ENCODE measurements at regions not wholly inside any gene's neighbourhood (a gene's known extent, or its start where the extent isn't known, plus 50 kb on each side); places are given as distances from the start of the nearest gene placed in this dataset.

- no peaks in the 10 kb centered on the region for H3K9me3 ChIP-seq
- no peak for DNase-seq
- TF ChIP-seq POLR2A (IDR thresholded peaks at IDR 0.05) (no peak), CTCF (IDR thresholded peaks at IDR 0.05) (no peak)
- no peak overlapping the region for H3K27ac ChIP-seq
- no peaks in the 10 kb centered on the region for H3K36me3 ChIP-seq
- intact Hi-C loops (cut with DNase I; ENCODE audit: low total_unique reads) = no loop called here
- no peaks in the 10 kb centered on the region for H3K4me1 ChIP-seq
- H3K4me3 ChIP-seq = no peak overlapping the region
- H3K27me3 ChIP-seq = no peaks in the 10 kb centered on the region
Measured at GRCh38 chr9:26684029-26684428, 208.6 kb downstream of the CAAP1 start.

DNA sequence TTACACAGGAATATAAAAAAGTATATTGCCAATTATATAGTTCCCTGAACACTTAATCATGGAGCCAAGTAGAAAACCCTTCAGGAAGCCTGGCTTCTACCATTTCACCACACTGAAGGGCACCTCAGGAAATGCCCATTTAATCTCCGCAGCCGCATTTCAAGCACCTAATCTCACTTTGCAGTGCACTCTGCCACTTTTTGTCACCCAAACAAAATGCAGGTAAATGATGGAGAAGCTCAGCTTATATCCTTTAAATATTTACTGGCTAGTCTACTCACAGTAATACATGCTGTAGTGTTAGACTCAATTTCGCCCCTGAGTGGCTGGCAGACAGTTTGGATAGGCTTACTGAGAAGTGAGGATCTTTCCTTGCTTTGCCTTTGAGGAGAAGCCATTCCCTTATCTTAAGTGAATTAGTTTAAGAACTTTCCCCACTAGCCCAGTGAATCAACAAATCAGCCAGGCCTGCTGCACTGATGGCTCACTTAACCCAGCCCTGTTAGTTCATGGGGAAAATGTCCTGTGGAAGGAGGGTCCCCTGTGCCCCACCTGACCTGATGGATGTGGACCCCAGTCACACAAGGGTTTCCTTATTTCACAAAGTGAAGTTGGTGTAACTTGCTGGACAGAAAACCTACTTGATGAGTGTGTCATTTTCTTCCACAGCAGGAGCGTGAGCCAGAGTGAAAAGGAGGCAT is 209.7 kb downstream of the CAAP1 start:
- H3K9me3 ChIP-seq = no peaks in the 10 kb centered on the region
- H3K36me3 ChIP-seq = no peaks in the 10 kb centered on the region
- DNase-seq = no peak
- TF ChIP-seq POLR2A (IDR thresholded peaks at IDR 0.05) (no peak), CTCF (IDR thresholded peaks at IDR 0.05) (no peak)
- intact Hi-C loops (cut with DNase I; ENCODE audit: low total_unique reads) = no loop called here
- H3K27me3 ChIP-seq = no peaks in the 10 kb centered on the region
- H3K4me1 ChIP-seq = no peaks in the 10 kb centered on the region
- H3K27ac ChIP-seq = no peak overlapping the region
- no peak overlapping the region for H3K4me3 ChIP-seq

GRCh38 chr9:26682041-26682440 is 210.6 kb downstream of the CAAP1 start:
- Histone ChIP-seq H3K9me3 (no peaks in the 10 kb centered on the region), H3K27ac (no peak overlapping the region), H3K4me3 (no peak overlapping the region), H3K27me3 (no peaks in the 10 kb centered on the region), H3K36me3 (no peaks in the 10 kb centered on the region), H3K4me1 (no peaks in the 10 kb centered on the region)
- DNase-seq = no peak
- no peak for TF ChIP-seq CTCF (IDR thresholded peaks at IDR 0.05)
- TF ChIP-seq POLR2A (IDR thresholded peaks at IDR 0.05) = no peak
- intact Hi-C loops (cut with DNase I; ENCODE audit: low total_unique reads) = no loop called here

- Histone ChIP-seq H3K27me3 (no peaks in the 10 kb centered on the region), H3K27ac (no peak overlapping the region), H3K4me3 (no peak overlapping the region), H3K36me3 (no peaks in the 10 kb centered on the region), H3K4me1 (no peaks in the 10 kb centered on the region), H3K9me3 (no peaks in the 10 kb centered on the region)
- intact Hi-C loops (cut with DNase I; ENCODE audit: low total_unique reads) = no loop called here
- DNase-seq = no peak
- TF ChIP-seq CTCF (IDR thresholded peaks at IDR 0.05) = no peak
Measured at GRCh38 chr9:26677965-26678706, 214.5 kb downstream of the CAAP1 start.

DNA sequence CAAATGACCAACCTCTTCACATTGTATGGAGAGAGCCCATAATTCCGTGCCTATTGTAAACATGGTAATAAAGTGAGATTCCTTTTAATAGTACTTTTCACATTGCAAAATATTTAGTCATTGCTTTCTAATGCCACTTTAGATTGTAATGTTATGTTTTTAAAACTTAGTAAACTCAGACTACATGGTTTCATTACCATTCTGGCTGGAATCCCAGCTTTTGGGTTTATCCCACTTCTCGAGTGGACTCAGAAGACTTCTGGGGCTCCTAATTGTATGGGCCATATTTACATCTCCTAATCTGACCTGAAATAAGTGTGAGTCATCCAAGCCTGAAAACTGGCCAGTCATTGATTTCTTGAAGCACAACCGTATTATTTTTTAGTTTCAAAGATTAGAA is 217.6 kb downstream of the CAAP1 start:
- Histone ChIP-seq H3K36me3 (no peaks in the 10 kb centered on the region), H3K4me3 (no peak overlapping the region), H3K27ac (no peak overlapping the region), H3K4me1 (no peaks in the 10 kb centered on the region), H3K9me3 (no peaks in the 10 kb centered on the region), H3K27me3 (no peaks in the 10 kb centered on the region)
- intact Hi-C loops (cut with DNase I; ENCODE audit: low total_unique reads) = no loop called here
- TF ChIP-seq POLR2A (IDR thresholded peaks at IDR 0.05) (no peak), CTCF (IDR thresholded peaks at IDR 0.05) (no peak)
- no peak for DNase-seq
